ENCODE measurements at regions not wholly inside any gene's neighbourhood (a gene's known extent, or its start where the extent isn't known, plus 50 kb on each side); places are given as distances from the start of the nearest gene placed in this dataset.

DNA sequence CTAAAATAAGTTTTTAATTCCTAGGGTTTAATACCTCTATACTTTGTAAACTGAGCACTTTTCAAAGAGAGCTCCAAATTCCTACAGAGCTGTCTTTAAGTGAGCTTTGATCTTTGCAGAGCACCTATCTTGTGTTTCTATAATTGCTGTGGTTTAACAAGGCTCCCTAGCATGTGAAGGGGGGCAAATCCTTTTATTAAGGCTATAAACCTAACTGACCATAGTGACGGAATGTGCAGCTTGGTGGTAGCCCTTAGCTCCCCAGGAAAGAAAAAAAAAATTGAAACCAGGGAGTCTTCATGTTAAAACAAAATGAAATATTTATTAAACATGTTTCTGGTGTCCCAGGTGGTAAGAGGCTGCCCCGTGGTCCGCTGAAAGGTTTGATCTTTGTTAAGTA lies 78.6 kb upstream of the ETAA1 start:
- TF ChIP-seq USF1 (IDR thresholded peaks at IDR 0.05): no peak
- no peak for TF ChIP-seq TEAD4 (IDR thresholded peaks at IDR 0.05)
- no peak for TF ChIP-seq EP300 (IDR thresholded peaks at IDR 0.05; ENCODE audit: borderline replicate concordance)
- TF ChIP-seq MAX (IDR thresholded peaks at IDR 0.05): no peak
- no peak for TF ChIP-seq YY1 (IDR thresholded peaks at IDR 0.05; ENCODE audit: low read depth)
- TF ChIP-seq RAD21 (IDR thresholded peaks at IDR 0.05; ENCODE audit: low read depth): no peak
- TF ChIP-seq REST (IDR thresholded peaks at IDR 0.05; ENCODE audit: low read depth): no peak
- no peak for TF ChIP-seq NFIC (IDR thresholded peaks at IDR 0.05)

All from Ishikawa (cell line).